GM19238 (cell line): ENCODE measurements at regions not wholly inside any gene's neighbourhood (a gene's known extent, or its start where the extent isn't known, plus 50 kb on each side); places are given as distances from the start of the nearest gene placed in this dataset.
"Not testable (repeated sequence)": the region's sequence is repeated elsewhere in the genome, so short reads cannot be mapped to it uniquely, and the experiment has no call there.

Experiments used
- DNase-seq: peaks from one replicate; pipeline ENCODE4 v3.0.0; 2011; ENCODE audit warnings: low spot score; ENCODE audit not compliant: insufficient read length

- not testable (repeated sequence) for DNase-seq
Observed at GRCh38 chr1:146715054-146715453, 223.1 kb upstream of the NBPF12 start.

GRCh38 chr1:146710838-146711521 is 227.1 kb upstream of the NBPF12 start:
- not testable (repeated sequence) for DNase-seq

- not testable (repeated sequence) for DNase-seq
Observed at GRCh38 chr1:146709302-146709701, 228.8 kb upstream of the NBPF12 start.

- not testable (repeated sequence) for DNase-seq
Observed at GRCh38 chr1:146704162-146704724, 233.9 kb upstream of the NBPF12 start.

- DNase-seq = not testable (repeated sequence)
Observed at GRCh38 chr1:146701320-146701719, 236.8 kb upstream of the NBPF12 start.

GRCh38 chr1:146695388-146695787 is 242.7 kb upstream of the NBPF12 start:
- not testable (repeated sequence) for DNase-seq

- DNase-seq = not testable (repeated sequence)
Observed at GRCh38 chr1:146691798-146692197, 246.3 kb upstream of the NBPF12 start.

- DNase-seq = not testable (repeated sequence)
Observed at GRCh38 chr1:146688893-146689292, 249.2 kb upstream of the NBPF12 start.

- DNase-seq = not testable (repeated sequence)
Observed at GRCh38 chr1:146686777-146687366, 251.3 kb upstream of the NBPF12 start.

- DNase-seq = not testable (repeated sequence)
Observed at GRCh38 chr1:146683126-146683429, 255.0 kb upstream of the NBPF12 start.

GRCh38 chr1:146682227-146683125 is 255.6 kb upstream of the NBPF12 start:
- DNase-seq = not testable (repeated sequence)

- DNase-seq = not testable (repeated sequence)
Observed at GRCh38 chr1:146673729-146674299, 264.3 kb upstream of the NBPF12 start.

GRCh38 chr1:146672608-146673007 is 265.5 kb upstream of the NBPF12 start:
- DNase-seq = not testable (repeated sequence)

- DNase-seq = not testable (repeated sequence)
Observed at GRCh38 chr1:146671588-146671987, 266.5 kb upstream of the NBPF12 start.

GRCh38 chr1:146670832-146671566 is 267.1 kb upstream of the NBPF12 start:
- not testable (repeated sequence) for DNase-seq

- not testable (repeated sequence) for DNase-seq
Observed at GRCh38 chr1:146666275-146666674, 271.8 kb upstream of the NBPF12 start.

GRCh38 chr1:146660242-146660641 is 277.9 kb upstream of the NBPF12 start:
- not testable (repeated sequence) for DNase-seq

GRCh38 chr1:146656356-146657060 is 281.6 kb upstream of the NBPF12 start:
- DNase-seq = not testable (repeated sequence)

- not testable (repeated sequence) for DNase-seq
Observed at GRCh38 chr1:146654763-146655162, 283.4 kb upstream of the NBPF12 start.
